ENCODE measurements at regions not wholly inside any gene's neighbourhood (a gene's known extent, or its start where the extent isn't known, plus 50 kb on each side); places are given as distances from the start of the nearest gene placed in this dataset.

DNA sequence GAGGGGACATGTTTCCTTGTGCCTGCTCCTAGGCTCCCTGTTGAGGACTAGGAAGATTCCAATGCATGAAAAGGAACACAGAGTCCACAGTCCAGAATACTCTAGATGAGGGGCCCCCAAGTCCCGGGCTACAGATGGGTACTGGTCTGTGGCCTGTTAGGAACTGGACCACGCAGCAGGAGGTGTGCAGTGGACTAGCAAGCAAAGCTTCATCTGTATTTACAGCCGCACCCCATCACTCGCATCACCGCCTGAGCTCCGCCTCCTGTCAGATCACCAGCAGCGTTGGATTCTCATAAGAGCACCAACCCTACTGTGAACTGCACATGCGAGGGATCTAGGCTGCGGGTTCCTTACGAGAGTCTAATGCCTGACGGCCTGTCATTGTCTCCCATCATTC, 233.0 kb upstream of the MKLN1 start:
- DNase-seq: no peak

DNA sequence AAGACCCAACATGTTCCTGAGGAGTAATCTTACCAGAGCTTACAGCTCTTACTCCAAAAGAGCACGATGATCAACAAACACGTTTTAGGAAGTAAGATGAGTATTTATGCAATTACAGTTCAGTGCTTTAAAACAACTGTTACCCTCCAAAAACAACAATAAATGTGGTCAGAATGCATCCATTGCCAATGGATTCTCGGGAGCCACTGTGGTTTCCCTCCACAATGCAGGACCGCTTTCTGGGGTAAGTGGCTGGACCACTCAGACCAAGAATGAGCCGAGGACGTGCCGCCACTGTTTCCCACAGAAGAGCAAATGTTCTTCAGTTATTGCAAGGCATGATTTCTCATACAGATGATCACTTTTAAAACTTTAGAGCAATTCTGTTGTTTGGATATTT, 232.3 kb upstream of the MKLN1 start:
- DNase-seq: no peak

DNA sequence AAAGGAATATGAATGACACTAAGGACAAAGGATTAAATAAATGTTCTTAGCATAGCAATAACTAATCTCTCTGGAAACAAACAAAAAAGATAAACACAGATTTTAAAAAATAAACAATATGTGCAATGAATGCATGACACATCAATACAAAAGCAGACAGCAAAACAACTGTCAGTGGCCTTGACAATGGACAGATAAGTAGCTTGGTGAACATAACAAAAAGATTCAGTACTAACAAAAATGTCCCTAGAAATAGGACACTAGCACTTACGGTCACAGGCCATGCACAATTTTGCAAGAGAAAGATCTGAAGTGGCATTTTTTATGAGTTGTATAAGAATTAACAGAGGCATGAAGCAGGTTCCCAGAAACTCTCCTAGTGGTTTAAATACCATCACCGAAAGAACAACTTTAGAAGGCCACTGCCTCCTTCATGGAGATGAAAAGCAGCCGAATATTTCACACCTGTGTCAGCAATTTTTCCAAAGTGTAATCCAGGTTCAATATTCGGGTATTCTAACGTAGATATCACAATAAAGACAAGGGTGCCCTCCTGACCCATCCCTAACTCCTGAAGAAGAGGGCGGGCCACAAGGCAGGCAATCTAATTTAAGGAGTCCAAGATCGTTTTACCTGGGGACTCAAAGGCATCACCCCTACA, 231.3 kb upstream of the MKLN1 start:
- no peak for DNase-seq

DNA sequence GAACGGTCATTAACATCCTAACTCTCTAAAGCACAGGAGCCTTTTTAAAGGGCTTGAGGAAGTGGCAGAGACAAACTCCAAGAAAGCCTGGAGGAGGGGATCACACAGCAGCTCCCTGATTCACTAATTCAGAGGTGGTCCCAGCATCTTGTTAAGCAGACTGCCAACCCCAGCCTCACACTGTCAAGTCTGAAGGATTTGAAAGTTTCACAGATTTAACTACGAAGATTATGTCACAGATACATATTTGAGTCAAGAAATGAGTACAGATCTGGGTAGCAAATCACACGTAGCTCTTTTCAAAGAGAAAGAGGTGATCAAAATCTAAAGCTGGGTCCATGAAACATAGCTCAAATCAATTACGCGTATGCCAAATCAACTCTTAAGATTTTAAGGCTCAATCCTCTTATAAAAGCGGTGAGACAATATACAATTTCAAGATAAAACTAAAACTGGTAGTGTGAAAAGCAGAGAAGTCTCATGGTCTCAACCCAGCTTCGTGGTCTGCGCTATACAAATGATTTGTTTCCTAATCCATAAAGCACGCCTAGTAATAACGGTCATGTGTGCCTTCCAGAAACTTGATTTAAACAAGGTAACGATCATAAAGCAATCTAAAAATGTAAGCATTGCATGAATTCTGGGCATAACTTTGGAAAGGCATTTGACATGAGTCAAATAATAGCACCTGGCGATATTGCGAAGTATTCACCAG, 229.9 kb upstream of the MKLN1 start:
- no peak for DNase-seq

GRCh38 chr7:131098527-131098926, 229.1 kb upstream of the MKLN1 start:
- no peak for DNase-seq

- DNase-seq: no peak
Observed at GRCh38 chr7:131100357-131101054, 227.2 kb upstream of the MKLN1 start.

- no peak for DNase-seq
Observed at GRCh38 chr7:131103997-131104396, 223.7 kb upstream of the MKLN1 start.

DNA sequence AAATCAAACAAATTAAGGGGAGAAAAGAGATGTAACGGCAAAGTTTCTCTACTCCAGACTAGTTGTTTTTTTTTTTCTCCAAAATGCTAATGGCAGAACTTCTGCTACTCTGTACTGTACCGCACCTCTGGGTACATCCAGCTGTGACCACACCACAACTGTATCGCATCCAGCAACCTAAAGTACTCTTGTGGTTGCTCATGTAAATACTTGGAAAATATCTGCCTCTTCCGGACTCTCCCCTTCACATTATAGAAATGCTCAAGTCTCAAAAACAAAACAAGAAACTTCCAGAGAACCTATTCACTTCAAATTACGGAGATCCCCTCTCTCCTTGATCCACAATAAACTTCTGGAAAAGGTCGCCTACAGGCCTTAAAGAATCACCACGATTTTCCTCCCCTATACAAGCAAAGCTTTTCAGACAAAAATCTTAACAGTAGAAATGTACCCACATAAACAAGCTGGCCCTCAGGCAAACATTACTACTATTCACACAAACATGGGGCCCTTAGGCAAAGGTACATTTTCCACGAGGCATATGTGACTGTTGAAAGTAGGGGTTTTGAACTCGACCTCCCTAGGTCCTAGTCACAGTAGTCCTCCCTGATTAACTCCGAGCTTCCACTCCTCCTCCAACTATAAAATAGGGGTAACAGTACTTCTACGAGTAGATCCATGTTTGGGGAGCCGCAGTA, 222.9 kb upstream of the MKLN1 start:
- no peak for DNase-seq

DNA sequence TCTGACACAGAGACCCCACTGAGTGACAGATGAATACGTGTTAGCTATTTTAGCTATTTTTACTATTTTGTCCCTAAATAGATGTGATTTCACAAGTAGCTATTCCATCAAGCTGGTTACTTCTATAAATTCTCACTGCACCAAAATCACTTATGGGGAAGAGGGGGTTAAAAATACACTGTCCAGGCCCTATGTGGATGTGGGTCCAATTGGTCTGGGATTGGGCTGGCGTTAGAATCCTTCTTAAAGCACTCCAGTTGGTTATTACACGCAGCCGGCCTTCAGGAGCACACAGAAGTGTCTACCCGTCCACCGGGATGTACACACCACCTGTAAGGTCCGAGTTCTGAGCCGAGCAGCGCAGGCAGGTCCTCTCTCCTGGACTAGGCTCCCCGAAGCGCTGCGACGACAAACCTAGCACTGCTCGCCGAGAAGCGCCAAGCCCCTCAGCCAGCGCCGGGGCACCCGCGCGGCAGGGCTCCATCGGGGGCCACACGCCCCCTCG, 222.3 kb upstream of the MKLN1 start:
- DNase-seq: peak; percentile 67

DNA sequence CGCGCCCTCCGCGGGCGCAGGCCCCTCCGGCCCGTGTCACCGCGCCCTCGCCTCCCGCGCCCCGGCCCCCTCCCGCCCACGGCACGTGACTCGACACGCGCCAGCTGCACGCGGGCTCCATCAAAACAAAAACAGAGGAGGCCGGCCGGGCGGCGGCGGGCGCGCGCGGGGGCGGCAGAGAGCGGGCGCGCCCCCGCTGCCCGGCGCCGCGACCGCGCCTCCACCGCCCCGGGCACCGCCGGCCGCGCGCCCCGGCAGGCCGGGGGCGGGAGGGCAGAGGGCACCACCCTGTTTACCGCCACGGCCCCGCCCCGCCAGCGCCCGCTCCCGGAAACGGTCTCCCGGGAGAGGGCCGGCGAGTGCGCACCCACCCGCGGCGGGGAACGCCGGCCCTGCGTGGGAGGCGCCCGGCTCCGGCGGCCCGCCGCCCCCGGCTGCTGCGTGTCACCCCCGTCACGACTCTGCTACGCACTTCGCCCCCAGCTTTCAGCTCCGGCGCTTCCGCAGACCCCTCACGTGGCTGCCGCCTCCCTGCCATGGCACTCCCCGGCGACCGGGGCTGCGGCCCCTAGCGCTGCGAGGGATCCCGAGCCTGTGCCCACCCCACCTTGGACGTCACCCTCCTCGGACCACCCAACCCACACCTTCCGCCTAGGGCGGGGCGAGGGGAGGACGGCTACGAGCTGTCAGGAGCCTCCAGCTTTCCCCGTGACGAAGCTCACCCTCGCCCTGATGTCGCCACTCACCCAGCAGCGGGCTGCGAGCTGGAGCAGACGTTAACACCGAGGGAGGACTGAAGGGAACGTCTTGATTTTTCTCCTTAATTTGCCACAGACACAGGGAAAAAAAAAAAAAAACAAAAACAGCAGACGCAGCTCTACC, 221.6 kb upstream of the MKLN1 start:
- peak; percentile 79 for DNase-seq

GRCh38 chr7:131106681-131107336, 220.9 kb upstream of the MKLN1 start:
- DNase-seq: peak; percentile 65

- peak; percentile 69 for DNase-seq
Observed at GRCh38 chr7:131107337-131108211, 220.1 kb upstream of the MKLN1 start.

DNA sequence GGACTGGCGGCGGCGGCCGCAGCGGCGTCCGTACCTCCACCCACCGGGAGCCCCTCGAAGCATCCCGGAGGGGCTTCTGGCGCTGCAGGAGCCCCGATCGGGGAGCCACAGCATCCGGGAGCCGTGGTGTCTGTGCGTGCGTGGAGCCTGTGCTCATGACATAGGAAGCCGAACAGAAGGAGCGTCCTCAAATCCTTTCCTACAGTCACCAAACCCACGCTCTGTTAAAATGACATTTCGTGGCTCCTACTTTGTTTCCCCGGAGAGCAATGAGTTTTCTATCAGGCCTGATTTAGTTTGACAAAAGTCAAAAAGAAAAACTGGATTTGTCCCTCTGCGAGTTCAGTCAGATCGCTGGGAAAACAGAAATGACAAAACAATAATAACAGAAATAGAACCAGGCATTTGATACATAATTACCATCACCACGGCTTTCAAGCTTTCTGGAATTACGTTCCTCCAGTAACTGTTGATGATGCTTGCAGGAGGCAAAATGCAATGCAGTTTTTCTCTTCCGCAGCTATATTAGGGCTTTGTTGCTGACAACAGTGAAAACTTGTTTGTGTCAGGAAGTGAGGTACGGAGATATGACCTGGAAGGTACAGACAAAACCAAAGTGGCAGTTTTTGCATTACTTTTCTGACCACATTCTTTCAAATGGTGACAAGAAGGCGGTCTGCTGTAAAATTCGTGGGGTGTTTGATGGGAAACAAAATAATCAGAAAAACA, 219.3 kb upstream of the MKLN1 start:
- peak; percentile 10 for DNase-seq

DNA sequence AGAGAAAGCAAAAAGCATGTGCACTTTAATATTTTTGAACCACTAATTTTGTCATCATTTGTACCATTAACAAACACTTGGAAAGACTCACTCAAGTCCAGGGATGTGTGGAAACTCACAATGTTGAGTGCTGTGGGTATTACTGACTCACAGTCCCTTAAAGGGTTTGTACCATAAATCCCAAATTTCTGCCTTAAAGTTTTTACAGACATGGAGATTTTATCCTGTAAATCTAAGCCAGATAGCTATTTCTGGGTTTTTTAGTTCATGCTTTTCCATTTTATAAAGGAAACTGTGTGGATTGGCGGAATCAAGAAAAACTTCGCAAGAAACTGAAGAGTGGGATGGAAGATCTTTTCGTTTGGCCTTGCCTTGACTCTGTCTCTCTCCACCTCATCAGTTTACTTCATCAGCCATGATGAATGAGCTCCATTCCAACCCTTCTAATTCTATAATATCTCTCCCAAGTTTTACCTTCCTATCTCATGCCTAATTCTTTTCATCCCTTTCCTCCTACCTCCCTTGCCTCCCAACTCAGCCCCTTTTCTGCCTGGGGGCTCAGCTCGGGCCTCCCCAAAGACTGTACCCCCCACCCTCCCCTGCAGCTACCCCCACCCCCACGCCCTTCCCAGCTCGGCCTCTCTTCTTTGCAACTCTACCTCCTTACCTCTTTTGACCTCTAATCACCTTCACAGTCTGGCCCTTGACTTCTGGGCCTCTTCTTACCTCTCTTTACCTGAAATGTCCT, 218.5 kb upstream of the MKLN1 start:
- no peak for DNase-seq

- DNase-seq: peak; percentile 85
Observed at GRCh38 chr7:131109759-131110296, 217.8 kb upstream of the MKLN1 start.

- peak; percentile 59 for DNase-seq
Observed at GRCh38 chr7:131110297-131111080, 217.2 kb upstream of the MKLN1 start.

- DNase-seq: peak; percentile 67
Observed at GRCh38 chr7:131111081-131111576, 216.5 kb upstream of the MKLN1 start.

DNA sequence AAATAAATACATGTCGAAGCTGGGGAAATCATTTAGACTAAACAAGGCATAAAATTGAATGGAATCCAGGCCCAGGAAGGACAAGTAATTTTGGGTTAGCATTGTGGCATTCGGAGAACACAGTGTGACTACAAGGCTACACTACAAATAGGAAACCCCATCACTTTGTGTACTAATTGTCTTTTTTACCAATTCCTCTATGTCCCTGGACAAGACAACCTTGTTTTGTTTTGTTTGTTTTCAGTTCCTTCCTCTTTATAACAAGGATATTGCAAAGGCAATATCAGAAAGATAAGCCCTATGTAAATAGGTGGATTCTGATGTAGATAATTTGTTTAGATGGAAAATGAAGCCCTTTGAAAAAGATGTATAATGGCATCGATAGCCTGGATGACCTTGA, 215.9 kb upstream of the MKLN1 start:
- no peak for DNase-seq

Measured in NCI-H146 (cell line).